Stimulated activated CD4-positive, alpha-beta T cell treated with anti-CD3 and anti-CD28 coated beads, Interleukin-4, amount 100 ng/mL, for 1 hour (primary cell): ENCODE measurements at regions not wholly inside any gene's neighbourhood (a gene's known extent, or its start where the extent isn't known, plus 50 kb on each side); places are given as distances from the start of the nearest gene placed in this dataset.

ENCODE experiments used
- DNase-seq: peaks from one replicate; pipeline ENCODE4 v3.0.0-alpha.2; 2020

DNA sequence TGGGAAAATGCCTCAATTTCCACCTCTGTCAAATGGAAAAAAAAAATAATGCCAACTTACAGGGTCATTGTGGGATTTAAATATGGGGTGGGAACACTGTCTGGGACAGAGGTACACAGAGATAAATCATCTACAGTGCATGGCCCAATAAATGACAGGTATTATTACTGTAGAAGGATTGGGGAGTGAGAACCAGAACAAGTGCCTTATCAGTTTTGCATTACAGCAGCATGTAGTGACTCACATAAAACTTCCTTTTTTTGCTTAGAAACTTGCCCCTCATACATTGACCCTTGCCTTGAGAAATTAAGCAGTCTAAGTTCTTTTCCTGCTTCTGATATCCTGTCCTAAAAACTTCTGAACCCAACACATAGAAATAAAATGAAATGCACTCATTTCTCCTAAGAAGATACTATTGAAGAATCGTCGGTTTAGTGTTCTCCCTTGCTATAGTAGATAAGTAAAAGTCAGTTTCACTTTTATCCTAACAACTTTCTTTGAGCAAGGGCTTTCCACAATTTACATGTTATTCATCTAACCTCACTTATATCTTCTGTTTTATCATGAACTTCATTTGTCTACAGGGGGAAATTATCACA is 121.0 kb upstream of the HAAO start:
- DNase-seq: no peak

DNA sequence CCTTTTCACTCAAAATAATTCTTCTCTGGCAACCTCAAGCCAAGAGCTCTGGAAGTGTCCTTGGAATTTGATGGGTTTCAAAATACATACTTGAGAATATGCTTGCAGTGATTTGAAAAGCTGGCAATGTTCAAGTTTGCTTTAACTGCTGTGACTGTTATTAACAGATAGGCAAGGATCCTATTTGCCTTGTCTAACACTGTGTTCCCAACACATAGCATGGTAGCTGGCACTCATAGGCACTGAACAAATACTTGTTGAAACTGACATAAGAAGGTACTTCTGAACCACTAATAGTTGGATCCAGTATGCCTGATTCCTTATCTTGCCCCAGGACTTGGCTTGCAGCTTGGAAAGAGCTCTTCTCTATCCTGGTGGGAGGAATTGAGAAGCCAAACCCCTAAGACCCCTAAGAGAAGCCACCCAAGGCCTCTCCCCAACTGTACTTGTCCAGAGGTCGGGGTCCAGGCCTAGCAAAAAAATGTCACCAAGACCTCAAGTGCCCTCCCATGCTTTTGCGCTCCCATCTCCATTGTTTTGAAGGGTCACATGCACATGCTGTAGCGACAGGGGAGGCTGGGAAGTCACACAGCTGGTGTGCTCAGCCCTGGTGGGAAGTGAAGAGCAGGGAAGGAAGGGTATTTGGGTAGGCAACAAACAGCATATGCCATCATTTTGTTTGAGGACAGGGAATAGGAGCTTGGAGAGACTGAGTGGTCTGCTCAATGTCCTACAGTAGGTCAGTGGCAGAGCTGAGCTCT is 118.4 kb upstream of the HAAO start:
- DNase-seq: no peak

DNA sequence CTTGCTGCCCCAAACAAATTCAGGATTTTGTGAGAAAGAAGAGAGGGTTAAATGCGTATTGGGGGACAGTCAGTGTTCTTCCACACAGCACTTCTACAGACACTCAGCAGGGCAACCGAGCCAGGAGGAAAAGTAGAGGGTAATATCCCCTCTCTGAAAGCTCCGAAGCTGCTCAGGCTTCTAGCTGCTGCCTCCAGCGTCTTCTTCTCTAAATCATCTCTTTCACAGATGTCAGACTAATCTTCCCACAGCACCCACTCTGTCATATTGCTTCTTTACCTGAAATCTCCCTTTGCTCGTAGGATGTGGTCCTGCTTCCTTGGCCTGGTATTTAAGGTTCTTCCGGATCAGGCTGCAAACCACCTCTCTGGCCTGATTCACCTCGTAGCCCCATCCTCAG is 117.6 kb upstream of the HAAO start:
- no peak for DNase-seq

DNA sequence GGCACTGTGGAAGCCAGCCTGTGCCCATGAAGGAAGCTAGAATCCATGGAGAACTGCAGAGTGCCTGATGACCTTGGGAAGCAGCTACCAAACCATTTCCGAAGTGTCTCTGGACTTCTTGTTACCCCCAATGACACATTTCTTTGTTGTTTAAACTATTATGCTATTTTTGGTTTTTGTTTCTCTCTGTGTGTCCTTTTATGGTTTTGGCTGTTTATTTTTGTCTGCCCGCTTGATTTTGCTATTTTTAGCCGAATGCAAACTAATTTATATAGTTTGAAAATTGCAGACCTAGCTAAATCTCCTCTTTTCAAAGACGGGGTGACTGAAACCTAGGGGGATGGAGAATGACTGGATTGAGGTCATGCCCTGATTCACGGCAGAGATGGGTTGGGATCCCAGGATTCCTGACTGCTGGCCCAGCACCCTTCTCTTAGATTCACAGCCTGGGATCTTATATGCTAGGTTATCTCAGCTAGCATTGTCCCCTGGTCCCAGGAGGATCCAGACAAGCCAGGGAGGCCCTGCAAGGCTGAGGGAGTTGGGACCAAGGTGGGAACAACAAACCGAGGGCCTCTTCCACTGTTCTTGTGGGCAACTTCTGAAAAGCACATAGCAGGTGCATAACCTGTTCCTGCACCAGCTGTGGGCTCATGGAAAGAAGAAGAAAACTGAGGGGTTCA is 116.3 kb upstream of the HAAO start:
- no peak for DNase-seq

DNA sequence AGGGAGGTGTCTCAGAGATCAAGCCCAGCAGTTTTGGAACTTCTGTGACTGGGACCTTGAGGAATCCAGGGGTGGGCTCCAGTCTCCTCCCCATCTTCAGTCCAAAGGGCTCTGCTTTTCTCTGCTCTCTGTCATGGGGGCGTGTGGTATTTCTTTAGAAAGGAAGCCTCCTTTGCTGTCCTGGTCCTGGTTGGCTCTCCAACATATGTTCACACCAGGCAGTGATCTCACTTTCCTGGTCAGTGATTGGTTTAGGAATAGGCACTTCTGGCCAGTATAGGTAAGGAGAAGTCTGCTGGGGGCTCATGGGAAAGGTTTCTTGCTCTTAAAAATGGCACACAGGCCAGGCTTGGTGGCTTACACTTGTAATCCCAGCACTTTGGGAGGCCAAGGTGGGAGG is 115.5 kb upstream of the HAAO start:
- no peak for DNase-seq

DNA sequence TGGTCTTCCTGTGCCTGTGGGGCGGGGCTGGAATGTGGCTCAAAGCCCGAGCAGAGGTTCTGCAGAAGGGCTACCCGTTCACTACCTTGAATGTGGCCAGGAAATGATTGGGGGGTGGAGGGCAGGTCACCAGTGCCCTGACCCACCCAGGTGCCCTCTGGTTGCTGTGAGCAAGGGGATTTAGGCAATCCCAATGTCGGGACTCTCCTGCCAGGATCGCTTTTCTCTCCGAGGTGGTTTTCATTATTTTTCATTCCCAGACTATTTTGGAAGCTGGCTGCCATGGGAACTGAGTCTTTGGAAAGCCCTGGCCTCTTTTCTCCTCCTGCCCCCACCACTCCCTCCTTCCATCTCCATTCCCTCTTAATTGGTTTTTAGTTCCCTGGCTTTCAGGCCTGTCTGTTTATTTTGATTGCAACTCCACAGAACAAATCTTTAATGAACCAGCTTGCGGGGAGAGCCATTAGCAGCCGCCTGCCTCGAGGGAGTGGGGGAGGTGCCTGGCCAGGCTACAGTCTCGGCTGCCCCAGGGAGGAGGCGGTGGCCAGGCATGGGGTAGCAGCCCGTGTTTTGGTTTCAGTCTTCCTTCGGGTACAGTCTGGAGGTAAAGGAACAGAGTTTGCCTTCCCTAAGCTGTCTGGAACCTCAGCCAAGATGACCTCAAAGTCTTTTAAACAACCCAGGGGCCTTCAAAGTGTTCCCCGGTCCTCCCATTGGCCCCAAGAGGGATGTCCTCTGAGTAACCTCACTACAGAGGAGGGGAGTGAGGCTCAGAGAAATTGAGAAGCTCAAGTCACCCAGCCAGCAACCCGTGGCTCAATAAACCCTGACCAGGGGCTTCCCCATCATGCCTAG is 114.4 kb upstream of the HAAO start:
- DNase-seq: no peak

DNA sequence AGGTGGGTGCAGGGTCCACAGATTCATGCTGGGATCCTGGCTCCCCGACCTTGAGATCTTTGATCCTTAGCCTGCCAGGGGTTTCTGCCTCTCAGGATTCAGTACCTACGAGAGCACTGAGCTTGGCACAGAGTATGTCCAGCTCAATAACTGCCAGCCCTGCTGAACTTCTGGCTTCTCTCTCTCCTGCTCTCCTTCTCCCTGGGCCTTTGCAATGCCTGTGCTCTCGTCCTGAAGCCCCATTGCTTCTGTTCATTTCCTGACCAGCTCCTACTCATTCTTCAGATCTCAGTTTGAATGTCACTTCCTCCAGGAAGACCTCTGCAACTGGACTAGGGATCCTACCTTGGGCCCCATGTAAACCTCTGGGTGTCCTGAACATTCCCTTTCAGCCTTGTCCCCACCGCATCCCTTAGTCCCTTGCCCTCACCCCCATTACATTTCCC is 113.8 kb upstream of the HAAO start:
- DNase-seq: no peak

DNA sequence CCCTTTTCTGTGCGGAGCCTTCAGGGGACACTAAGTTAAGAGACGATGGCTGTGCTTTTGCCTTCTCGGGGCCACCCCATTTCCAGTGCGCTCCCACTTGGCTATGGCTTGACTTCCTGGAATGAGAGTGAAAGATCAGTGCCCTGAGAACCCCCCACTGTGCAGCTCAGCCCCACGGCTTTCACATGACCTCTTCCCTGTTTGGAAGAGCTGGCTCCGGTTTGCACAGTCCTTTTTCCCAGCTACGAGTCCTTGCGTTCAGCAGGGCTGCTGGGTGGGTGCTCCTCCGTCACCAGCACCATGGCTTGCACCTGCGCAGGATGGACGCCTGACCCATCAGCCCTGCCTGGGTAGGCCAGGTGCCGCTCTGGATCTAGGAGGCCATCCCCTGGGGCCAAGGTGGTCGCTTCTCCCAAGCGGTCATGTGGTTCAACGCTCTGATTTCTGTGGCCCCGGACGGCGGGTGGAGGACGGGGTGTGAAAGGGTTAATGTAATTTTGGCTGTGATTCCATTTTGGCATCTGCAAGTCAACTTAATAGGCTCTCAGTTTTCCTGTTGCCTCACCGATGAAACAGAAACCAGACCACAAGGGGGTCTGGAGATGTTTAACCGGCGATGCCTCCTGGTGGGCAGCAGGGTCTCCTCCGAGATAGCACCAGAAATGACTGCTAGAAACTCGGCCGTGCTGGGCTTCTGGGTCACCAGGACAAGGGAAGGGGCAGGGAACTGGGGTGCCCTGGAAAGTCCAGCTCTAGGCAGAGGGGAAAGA is 113.1 kb upstream of the HAAO start:
- DNase-seq: no peak

DNA sequence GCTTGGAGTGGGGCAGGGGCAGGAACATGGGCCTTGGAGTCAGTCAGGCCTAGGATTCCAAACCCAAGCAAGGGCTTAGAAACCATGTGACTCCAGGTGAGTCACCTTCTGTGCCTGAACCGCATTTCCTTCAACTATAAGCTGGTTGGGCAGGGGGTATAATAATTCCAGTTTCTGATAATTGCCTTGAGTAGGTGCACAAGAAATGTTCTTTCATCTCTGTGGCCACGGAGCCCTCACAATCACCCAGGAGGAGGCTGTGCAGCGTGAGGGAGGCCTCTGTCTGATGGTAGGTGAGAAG is 112.1 kb upstream of the HAAO start:
- DNase-seq: no peak

DNA sequence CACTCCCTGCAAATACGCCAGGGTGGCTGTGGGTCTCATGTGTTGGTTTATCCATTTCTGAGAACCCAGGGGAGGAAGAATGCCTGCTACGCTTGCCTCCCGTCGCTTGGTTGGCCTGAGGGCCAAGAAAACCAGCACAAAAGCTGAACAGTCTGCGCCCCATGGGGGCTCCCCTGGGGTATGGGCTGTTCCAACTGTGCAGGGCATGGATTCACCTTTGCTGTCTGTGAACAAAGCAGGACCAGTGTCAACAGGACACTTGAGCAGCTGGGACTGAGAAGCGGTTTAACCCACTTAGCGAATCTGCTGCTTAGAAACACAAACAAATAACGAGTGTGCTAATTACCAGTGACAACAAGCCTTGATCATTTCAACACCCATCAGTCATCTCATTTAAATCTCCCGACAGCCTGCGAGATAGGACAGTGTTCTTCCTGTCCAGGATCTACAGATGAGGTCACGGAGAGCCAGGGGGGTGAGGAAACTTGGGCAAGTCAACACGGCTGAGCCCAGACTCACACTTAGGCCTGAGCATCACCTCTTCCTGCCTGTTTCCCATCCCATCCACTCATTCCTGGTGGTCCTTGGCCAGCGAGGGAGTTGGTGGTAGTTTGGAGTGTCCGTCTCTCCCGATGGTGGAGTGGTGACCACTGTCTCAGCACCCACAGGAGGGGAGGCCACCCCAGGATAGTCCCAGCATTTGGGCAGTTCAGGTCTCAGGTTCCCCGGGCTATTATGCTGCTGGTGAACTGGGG is 111.6 kb upstream of the HAAO start:
- no peak for DNase-seq

DNA sequence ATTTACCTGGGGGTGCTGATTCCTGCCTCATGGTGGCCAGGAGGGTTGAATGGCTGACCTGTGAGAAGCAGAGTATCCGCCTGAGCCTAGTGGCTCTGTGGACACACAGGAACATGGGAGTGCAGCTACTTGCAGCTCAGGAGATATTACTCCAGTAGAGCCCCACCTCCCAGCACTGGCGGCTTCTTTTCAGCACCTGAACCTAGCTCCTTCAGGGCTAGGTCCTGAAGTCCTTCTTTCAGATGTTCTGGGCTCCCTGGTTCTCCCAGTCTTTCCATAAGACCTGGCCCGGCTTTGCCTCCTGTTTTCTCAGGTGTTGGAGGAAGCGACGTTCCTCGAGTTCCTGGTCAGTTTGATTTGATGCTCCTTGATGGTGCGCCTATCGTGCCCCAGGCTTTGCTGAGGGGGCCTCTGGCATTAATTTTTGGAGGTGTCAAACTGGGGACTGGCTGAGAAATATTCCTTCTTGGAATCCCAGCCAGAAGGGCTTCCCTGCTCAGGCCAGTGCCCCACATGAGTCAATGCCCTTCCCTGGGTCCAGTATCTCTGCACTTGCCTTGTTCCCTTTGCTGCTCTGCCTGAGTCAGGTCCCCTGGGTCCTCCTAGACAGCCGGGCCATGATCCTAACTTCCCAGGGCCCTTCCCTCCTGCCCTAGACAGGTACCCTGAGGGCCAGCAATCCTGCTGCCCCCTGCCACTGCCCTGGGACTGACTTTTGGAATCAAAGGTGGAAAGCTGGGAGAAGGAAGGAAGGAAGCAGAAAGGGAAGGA is 110.7 kb upstream of the HAAO start:
- DNase-seq: no peak

DNA sequence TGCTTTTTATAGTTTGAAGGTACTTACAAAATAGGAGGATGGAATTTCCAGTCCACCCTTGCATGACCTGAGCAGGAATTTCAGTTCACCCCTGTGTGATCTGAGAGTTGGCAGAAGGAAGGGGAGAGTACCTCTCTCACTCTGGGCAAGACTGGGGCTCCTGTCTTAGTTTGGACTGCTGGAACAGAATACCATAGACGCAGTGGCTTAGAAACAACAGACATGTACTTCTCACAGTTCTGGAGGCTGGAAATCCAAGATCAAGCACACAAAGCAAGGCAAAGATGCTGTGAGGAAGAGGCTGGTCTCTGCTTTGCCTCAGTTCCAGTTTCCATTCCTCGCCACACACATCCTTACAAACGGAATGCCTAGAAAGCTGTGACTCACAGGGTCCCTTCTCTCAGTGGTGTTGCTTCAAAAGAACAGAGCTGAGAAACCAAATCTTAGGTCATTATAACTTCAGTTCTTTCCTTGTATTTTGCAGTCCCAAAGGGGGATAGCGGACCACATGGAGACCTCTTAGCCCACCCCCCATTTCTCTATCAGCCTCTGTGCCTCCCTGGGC is 108.8 kb upstream of the HAAO start:
- no peak for DNase-seq

DNA sequence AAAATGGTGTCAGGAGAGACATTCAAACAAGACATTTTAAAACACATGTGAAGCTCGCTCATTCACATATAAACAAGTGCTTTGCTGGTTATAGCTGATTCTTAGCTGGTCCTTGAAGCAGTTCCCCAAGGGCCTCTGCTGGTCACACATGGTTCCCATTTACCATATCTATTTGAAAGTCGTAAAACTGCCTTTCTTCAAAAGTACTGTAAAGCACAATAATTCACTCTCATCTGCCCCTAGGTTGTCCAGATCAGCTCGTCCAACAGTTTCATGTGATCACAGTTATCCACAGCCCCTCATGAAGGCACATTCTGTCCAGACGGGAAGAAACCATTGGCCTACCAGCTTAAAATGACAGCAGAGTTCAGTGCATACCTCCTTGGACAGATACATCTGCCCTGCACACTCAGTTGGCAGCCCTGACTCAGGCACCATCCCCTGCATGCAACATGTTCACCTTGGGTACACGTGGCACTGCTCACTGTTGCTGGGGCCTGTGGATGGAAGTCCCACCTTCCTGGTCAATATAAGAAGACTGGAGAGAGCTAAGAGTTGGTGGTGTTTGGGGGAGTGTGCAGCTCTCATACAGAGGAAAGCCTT is 108.0 kb upstream of the HAAO start:
- DNase-seq: no peak

DNA sequence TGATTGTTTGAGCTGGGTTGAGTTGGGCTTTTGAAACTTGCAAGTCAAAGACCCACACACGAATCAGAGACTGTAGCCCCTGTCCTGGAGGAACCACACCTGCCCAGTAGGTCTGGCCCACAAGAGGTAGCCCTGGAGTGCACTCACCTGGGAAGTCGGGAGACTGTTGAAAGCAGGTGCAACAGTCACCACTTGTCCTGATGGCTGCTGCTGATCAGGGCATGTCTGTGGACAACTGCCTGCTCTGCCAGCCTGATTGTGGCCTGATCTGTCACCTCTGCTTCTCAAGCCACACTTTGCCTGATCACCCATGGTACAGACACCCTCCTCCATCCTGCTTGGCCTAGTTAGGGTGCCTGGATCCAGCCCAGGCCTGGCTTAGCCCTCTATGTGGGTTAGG is 105.0 kb upstream of the HAAO start:
- no peak for DNase-seq

DNA sequence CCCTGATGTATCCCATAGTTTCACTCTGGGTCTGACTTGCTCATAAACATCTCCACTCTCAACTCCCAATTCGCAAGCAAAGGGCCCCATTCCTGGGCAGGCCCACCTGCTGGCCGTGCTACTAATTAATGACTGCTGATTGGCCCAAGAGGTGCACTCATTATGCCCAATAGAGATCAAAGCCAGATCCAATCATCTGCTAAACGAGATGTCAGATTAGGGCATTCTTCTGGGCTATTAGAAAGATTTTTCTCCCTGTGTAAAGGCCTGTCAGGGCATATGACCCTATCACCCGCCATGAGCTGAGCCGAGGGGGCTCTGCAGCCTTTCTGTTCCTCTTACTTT is 103.4 kb upstream of the HAAO start:
- DNase-seq: no peak

DNA sequence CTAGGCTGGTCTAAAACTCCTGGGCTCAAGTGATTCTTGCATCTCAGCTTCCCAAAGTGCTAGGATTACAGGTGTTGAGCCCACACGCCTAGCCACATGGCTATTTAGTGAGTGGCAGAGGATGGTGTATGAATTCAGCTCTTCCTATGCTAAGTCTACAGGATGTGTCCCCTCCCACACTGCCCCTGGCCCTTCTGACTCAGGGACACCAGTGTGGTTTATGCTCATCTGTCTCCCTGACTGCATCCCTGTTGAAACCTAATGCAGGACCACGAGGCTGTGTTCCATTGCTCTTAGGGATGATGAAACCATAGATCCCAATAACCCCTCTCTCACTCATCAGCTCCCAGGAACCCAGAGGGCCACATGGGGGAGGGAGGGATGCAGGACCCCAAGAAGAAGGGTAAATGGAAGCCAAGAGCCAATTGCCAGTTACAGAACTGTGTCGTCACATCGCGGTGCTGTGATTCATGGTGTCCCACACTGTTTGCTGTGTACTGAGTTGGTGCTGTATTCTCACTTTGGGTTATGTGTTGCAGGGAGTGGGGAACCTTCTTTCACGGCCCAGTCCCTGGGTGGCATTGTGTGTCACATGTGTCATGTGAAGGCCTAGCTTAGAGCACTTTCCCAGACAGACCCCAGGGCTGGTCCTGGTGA is 102.9 kb upstream of the HAAO start:
- DNase-seq: no peak

DNA sequence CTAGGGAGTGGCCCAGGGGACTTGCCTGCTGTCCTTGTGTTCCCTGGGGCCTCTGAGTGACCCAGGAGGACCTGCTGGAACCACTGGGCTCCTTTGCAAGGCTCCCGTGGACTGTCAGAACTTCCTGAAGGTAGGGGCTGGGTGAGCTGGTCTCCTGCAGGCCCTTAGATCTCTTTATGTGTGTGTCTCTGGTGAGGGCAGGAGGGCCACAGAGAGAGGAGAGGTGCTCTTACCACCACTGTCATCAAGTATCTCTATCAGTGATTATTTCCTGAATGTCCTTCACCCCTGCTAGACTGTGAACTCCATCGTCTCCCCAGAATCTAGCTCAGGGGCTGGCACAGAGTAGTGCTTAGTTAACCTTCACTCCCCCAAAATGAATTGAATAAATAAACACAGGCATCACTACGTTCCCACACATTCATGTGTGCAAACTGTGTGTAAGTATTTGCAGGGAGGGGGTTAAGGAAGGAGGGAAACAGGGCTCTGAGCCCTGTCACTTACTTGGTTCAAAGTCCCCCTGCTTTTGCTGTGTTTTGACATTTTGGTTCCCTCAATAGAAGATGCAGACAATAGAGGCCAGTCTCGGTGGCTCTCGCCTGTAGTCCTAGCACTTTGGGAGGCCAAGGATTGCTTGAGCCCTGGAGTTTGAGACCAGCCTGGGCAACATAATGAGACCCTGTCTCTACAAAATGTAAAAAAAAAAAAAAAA is 100.8 kb upstream of the HAAO start:
- DNase-seq: no peak

DNA sequence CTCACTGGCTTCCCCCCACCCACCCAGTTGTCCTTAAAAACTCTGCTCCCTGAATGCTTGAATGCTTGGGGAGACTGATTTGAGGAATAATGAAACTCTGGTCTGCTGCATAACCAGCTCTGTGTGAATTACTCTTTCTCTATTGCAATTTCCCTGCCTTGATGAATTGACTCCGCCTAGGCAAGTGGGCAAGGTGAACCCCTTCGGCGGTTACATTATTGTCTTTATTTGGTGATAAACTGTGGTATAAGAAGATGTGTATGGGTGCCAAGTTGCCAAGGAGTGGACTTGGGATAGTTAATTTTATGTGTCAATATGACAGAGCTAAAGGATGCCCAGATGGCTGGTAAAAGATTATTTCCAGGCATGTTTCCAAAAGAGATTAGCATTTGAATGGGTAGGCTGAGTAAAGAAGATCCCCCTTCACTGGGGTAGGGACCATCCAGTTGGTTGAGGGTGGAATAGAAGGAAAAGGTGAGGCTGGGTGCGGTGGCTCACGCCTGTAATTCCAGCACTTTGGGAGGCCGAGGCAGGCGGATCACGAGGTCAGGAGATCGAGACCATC is 98.5 kb upstream of the HAAO start:
- DNase-seq: no peak
